HG03025 (cell line): ENCODE measurements at regions not wholly inside any gene's neighbourhood (a gene's known extent, or its start where the extent isn't known, plus 50 kb on each side); places are given as distances from the start of the nearest gene placed in this dataset.

Experiments
- ATAC-seq: cut with Tn5 transposase; IDR thresholded peaks from one replicate; pipeline ENCODE4 v1.9.1; 2021; ENCODE audit warnings: mild to moderate bottlenecking, moderate library complexity; ENCODE audit not compliant: unreplicated experiment, low FRiP score

GRCh38 chr2:157935378-157935906 is 59.3 kb upstream of the ACVR1 start:
- no peak for ATAC-seq

DNA sequence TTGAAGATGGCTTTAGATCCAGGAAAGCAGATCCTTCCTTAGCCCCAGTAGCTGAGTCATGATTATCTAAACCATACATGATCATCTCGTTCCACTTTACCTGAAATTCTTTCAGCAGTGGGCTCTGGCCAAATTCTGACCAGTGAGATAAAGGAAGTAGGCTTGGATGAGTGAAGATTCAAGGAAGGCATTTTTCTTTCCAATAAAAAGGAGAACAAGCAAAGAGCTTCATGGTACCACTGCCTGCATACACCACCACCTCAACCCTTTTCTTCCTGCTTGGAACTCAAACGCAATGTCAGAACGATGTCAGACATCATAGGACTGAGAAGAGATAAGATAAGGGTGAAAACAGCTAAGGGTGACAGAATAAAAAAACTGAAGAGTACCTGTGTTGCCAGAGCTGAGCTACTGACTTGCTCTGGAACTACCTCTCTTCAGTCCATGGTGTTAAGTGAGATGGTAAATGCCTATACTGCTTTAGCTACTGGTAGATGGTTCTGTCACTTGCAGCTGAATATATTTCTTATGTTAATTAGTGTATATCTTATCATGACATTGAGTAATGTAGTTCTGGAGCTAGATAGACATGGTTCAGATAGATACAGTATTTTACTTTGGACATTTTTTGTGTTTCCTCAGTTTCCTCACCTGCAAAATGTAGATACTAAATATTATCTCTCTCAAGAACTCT is 58.7 kb upstream of the ACVR1 start:
- no peak for ATAC-seq

GRCh38 chr2:157933160-157933920 is 57.2 kb upstream of the ACVR1 start:
- ATAC-seq, result no peak

DNA sequence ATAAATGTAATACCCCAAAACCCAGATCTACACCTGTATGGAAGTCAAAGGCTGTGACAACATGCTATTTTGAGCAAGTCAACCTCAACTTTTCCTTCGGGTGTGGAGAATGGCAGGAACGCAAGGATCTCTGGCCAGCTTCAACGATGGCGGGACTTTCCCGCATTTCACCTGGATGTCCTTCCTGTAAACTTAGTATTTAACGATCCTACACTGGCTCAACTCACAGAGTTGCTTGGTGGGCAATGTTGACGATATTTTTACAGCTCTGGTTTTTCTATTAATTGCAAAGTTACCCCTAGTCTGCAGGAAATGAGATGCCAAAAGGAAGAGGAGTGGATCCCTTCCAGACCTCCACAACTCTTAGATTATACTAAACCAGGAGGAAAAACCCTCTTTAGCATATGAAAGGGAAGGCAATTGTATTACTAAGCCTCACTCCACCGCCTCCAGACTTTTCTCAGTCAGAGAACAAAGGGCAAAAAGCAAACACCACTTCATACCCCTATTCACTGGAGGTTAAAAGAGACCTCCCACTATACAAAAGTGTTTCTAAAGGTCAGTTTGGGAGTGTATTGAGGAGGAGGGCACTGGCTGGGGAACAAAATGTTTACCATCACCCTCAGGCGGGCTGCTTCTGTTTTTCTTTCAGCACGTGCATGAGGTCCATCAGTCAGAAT is 56.5 kb upstream of the ACVR1 start:
- no peak for ATAC-seq

DNA sequence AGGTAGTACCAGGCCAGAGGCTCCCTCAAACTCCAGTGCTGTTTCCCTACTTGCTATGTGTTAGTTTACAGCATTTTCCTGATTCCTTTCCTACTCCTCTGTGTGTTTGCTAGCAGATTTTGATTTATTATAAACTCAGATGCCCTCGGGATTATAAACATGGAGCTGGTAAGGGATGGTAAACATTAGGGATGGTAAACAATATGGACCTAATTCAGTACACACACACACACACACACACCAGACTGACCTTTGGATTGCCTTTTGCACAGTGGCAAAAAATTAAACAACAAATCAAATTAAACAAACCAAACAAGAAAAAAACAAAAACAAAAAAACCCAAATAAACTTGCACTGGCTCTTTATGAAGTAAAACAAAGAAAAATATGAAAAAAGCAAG is 55.4 kb upstream of the ACVR1 start:
- no peak for ATAC-seq

DNA sequence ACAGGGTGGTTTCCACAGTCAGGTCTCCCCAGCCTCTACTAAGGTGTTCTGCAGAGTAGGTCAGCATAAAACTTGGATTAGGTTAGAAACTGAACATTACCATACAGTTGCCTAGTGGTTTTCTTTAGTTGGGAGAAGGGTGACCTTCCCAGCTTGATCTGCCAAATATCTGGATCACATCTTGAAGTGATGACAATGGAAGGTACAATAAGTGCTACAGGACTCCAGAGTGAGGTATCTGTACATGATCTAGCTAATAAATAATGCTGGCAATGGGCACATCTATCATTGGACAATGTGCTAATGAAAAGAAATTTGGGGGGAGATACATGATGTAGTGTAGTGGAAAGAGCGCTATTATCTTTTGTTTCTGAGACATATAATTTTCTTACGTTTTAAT is 54.6 kb upstream of the ACVR1 start:
- no peak for ATAC-seq

GRCh38 chr2:157929871-157930667 is 53.9 kb upstream of the ACVR1 start:
- no peak for ATAC-seq

DNA sequence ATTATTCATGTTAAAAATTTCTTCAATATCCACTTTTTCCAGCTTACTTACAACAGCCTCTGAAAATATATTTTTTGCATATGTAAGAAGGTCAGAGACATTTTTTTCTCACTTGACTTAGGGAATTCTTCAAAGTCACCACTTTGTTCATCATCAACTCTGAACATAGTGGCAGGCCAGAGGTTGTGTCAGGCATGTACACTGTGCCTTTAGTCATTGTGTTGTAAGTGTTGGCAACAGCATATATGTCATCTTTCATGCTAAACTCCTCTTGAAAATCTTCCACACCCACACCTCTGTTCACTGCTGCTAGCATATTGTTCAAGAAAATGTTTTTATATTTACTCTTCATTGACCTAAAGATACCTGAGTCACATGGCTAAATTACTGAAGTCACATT is 52.2 kb upstream of the ACVR1 start:
- ATAC-seq, result no peak

GRCh38 chr2:157927155-157927554 is 51.0 kb upstream of the ACVR1 start:
- no peak for ATAC-seq
